Stimulated activated CD8-positive, alpha-beta memory T cell treated with anti-CD3 and anti-CD28 coated beads, Interleukin-4, amount 100 ng/mL, for 1 hour (primary cell): ENCODE measurements at regions not wholly inside any gene's neighbourhood (a gene's known extent, or its start where the extent isn't known, plus 50 kb on each side); places are given as distances from the start of the nearest gene placed in this dataset.
A peak's percentile ranks its signal among the peaks of the same experiment; 100 is the strongest.
"Not testable (repeated sequence)": the region's sequence is repeated elsewhere in the genome, so short reads cannot be mapped to it uniquely, and the experiment has no call there.

ENCODE experiments used
- DNase-seq, 2 donors: peaks; one replicate each; pipeline ENCODE4 v3.0.0-alpha.2; 2020; ENCODE audit warnings: low read depth in 2 of 2, low spot score in 1 of 2

DNA sequence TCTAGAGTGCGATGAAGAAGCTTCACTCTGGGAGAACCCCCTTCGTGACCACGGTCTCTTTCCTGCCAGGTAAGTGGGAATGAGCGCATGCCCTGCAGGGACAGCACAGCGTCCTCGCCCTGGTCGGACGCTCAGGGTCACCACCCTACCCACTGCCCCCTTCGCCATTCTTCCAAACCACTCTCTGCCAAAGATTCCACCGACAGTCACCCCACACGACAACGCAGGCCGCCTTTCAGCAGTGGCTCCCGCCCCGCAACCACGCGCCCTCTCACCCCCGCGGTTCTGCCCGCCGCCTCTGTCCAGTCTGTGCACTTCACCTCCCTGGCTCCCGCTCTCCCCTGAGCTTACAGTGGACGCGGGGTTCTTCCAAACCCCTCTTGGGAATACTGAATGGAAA is 82.3 kb upstream of the FCGR1A start:
- not testable (repeated sequence) for DNase-seq

DNA sequence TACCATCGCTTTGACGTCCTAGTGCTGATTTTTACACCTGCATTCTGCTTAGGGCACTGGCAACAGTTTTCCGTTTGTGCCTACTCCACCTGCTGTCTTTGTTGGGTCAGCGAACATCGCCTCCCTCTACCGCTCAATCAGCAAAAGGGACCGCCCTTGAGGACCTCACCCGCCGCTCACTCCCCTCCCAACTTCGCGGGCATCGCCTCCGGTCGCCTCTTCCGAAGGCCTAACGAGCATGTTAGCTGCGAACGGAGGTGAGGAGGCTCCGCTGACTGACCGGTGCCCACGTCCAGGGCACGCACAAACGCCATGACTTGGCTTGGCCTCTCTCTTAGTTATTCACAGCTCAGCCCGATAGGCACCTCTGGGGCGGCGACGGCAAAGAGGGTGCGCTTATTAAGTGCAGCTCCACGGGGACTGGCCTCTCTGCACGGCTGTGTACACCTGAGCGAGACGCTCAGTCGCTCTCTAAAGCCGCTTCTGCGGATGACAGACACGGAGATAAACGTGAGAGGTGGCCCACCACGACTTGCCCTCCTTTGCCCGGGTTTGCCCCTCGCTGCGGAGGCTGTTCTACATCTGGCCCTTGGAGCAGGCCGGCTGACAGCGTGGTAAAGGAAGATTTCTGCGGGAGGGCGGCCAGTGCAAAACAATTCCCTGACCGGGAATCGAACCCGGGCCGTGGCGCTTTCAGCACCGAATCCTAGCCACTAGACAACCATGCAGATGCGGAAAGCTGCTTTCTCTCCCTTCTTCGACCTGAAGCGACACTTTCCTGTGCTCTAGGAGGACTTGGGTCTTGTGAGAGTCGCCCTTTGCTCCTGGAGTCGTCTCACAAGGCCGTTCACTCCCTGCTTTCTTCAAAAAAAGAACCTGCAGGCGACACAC is 81.6 kb upstream of the FCGR1A start:
- not testable (repeated sequence) for DNase-seq

DNA sequence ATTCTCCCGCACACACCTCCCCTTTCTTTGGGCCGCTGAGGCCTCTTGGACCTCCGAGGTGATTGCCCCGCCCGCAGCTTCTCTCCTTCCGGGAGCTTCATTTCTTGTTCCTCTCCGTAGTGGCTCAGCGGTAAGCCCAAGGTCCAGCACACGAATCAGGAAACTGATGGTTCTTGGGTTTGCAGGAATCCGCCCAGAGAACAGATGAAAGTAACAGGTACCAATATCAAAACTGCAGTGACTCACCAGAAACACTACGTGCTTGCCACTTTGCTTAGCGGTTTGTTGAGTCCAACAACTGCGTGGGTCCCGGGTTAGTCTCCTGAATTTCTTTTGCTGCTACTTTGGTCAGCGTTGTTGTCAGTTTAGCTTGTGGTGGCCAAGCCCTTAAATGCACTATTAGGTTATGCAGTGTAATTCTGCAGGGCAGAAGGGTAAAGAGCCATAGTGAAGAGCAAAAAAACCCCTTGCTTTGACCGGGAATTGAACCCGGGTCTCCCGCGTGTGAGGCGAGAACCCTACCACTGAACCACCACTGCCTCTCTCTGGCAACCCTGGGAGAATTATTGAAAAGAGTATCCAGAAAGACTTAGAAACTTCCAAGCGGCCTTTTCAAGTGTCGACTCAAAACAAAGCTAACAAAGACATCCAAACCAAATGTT is 74.2 kb upstream of the FCGR1A start:
- DNase-seq = peak in 1 of 2 donors; percentile 33

DNA sequence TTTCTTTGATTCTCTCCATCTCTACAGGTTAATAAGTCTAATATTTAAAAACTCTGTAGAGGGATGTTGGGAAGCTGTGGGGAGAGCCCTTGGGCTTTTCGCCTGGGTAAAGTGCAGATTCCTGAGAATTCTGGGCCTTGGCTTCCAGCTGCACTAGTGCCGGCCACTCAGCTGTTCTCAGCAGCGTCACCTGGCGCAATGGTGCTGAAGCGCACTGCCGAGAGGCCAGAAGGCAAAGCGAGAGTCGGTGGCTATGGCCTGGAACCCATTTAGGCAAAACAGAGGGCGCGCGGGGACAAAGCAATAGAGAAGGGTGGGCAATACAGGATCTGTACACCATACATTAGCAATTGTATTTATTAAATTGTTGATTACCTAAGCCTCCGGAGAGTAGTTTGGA is 70.8 kb upstream of the FCGR1A start:
- not testable (repeated sequence) for DNase-seq

DNA sequence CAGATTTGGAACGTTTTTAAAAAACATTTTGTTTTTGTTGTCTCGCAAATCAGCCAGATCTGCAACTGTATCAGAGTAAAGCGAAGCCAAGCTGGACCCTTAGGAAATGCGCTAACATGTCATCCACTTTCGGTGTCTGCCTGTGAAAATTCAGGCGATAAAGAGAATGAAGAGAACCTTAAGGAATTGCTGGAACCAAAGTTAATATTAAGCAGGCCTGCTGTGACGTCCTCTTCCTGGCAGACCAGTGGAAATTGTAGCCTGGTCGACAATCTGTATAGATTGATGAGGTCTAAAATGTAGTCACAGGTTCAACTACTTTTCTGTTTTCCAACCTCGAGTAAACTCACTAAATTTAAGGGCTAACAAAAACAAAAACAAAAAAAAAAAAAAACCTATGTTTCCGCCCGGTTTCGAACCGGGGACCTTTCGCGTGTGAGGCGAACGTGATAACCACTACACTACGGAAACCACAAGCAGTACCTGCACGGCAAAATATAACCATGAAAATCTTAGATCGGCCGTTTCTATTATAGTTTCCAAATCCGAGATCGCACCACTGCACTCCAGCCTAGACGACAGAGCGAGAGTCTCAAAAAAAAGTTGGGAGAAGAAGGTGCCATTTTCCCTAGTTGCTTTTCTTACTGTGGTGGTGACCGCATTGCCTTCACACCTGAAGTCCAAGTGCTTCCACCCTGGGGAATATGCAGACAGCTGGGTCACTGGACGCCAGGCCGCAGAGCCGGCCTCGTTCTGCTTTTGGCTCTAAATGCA is 70.2 kb upstream of the FCGR1A start:
- not testable (repeated sequence) for DNase-seq

DNA sequence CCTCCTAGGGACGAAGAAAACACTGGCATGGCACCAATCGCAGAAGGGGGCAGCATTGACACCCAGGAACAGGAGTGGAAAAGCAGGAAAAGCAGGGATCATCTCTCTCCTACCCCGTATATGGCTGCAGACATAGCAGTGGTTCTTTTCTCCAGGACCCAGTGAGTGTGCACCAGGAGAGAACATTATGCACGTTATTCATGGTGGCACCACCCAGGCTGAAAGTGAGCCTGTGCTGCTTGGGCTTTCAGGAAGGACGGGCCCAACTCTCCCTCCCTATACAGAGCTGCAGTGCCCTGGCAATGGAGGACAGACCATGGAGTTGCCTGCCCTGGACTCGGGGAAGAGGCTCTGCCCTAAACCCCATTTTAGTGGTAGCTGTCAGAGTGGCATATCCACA is 69.0 kb upstream of the FCGR1A start:
- DNase-seq = not testable (repeated sequence)

DNA sequence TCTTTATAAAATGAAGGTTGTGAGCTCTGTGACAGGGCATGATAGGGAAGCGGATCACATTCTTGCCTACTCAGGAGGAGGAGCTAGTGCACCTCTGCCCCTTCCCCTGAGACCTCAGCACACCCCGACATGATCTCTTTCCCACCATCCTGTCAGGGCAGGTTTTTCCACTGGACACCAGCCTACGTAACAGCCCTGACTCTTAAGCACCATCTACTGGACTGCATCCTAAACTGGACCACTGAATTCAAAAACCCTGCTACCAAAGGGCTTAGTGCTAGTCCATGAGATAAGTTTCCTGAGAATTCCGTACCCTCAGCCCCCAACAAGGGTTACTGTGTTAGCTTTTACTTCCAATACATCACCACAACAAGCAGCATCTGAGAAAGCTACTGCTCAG is 68.5 kb upstream of the FCGR1A start:
- not testable (repeated sequence) for DNase-seq

DNA sequence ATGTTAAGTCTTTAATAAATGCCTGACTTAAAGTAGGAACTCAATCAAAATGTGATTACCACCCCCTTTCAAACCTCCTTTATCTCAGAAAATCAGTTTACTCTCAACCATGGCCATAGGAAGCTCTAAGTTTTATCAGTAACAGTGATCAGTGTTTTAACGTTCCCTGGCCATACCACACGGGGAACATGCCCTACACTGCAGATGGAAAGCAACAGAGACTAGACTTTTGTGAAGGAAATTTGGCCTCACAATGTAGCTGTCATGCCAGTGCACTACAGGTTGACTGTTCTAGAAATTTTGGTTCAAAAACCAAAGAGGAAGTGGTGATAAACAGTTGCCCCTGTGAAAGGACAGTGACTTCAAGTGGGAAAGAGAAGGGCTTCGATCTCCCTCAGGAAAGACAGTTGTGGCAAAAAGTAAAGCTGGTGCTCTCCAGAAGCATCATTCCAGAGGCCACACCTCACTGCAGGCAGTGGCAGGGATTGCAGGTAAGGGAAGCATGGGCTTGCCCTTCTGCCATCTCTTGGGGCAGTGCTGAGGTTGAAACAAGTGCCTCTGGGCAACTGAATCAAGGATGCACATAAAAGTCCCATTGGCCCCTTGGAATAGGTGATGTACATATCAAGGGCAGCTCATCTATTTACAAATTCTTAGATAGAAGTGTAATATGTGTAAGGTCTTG is 57.7 kb upstream of the FCGR1A start:
- not testable (repeated sequence) for DNase-seq

DNA sequence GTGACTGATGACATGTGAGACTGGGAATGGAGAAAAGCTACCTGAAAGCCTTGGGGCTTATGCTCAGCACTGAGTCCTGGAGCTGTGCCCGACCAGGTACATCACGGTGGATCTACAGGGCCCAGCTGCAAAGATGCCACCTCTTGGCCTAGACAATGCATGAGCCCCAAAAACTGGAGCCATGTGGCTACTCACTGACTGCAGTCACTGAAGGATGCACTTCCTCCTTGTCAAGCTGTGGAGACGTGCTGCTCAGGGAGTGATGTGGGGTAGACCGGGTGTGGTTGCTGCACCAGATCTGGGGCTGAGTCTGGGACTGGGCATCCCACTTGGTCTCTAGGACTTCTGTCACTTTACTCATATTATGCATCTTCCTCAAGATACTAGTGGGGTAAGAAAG is 55.8 kb upstream of the FCGR1A start:
- DNase-seq = not testable (repeated sequence)

DNA sequence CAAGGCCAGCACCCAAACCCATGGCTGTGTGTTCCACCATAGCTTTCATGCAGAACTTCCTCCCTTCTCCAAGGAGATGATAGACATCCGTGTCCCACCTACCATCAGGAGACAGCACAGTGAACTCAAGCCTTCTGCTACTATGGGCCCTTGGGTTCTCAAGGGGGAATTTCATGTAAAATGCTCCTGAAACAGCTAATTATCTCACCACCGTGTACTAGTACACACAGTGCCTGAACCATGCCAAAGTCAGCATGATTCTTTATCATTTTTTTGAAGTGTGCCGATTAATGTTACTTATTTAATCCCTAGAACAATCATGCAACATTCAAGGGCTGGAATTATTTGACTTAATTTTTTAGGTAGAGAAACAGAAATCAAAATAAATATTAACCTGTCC is 53.9 kb upstream of the FCGR1A start:
- DNase-seq = not testable (repeated sequence)
